ENCODE measurements at regions not wholly inside any gene's neighbourhood (a gene's known extent, or its start where the extent isn't known, plus 50 kb on each side); places are given as distances from the start of the nearest gene placed in this dataset.

- TF ChIP-seq POLR2A (IDR thresholded peaks at IDR 0.05) = no peak
- TF ChIP-seq CTCF (IDR thresholded peaks at IDR 0.05 in 4 of 5, conservative IDR thresholded peaks at IDR 0.05 in 1 of 5) = no peak
Observed at GRCh38 chr4:111838406-111838930, 306.8 kb upstream of the FAM241A start.
